ENCODE measurements at regions not wholly inside any gene's neighbourhood (a gene's known extent, or its start where the extent isn't known, plus 50 kb on each side); places are given as distances from the start of the nearest gene placed in this dataset.

DNA sequence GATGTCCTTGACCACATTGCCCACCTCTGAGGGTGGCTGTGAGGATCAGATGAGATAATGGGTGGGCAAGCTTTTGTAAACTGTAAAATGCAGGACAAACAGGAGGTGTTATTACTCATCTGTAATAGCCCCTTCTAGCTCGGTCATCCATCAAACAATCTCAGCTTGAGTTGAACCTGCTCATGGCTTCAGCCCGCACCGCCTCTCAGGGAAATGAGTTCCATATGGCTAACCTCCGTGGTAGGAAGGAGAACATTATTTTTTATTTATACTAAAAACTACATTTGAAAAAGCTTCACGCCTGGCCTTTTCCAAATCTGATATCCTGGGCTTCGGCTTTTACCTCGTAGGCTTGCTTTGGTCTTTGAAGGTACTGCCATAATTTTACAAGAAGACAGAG, 116.2 kb upstream of the USP24 start:
- intact Hi-C loops (cut with micrococcal nuclease; ENCODE audit: unreplicated experiment): no loop called here
- Mint-ChIP-seq H3K4me3 (ENCODE audit: low read depth, unreplicated experiment) (no peak overlapping the region), H3K4me1 (ENCODE audit: low read depth, unreplicated experiment) (no peaks in the 10 kb centered on the region), H3K27me3 (ENCODE audit: unreplicated experiment) (peaks cover 8% of the 10 kb centered on the region), H3K27ac (ENCODE audit: unreplicated experiment) (no peak overlapping the region), H3K36me3 (ENCODE audit: insufficient read depth, unreplicated experiment) (no peaks in the 10 kb centered on the region), H3K9me3 (ENCODE audit: low read depth, unreplicated experiment) (no peaks in the 10 kb centered on the region)
- no TSS peak for BruUV-seq (replicated peaks)
- CTCF ChIA-PET: no interaction called here
- TF ChIP-seq, protein P1, sequence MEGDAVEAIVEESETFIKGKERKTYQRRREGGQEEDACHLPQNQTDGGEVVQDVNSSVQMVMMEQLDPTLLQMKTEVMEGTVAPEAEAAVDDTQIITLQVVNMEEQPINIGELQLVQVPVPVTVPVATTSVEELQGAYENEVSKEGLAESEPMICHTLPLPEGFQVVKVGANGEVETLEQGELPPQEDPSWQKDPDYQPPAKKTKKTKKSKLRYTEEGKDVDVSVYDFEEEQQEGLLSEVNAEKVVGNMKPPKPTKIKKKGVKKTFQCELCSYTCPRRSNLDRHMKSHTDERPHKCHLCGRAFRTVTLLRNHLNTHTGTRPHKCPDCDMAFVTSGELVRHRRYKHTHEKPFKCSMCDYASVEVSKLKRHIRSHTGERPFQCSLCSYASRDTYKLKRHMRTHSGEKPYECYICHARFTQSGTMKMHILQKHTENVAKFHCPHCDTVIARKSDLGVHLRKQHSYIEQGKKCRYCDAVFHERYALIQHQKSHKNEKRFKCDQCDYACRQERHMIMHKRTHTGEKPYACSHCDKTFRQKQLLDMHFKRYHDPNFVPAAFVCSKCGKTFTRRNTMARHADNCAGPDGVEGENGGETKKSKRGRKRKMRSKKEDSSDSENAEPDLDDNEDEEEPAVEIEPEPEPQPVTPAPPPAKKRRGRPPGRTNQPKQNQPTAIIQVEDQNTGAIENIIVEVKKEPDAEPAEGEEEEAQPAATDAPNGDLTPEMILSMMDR (IDR thresholded peaks at IDR 0.05; ENCODE audit: unreplicated experiment): no peak
- no peak for DNase-seq

DNA sequence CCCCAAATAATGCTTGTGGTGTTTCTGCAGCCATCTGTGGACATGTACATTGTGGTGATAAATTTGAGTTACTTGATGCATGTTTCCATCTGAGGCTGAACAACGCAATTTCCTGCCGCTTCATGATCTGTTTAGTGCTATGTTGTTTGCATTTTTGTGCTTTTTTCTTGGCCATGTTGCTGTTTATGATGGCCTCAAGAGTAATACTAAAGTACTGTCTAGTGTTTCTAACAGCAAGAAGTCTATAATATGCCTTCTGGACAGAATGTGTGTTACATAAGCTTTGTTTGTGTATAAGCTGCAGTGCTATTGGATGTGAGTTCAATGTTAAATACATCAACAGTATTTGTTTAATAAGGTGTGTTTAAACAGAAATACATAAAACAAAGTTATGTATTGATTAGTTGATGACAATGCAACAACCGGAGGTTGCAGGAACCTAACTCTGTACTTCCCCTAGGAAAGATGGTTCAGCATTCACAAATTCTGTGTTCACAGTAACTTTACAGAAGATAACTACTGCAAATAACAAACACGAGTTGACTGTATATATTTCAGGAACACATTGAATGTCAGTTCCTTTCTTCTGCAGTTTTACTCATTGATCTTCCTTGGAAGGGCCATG, 114.8 kb upstream of the USP24 start:
- Mint-ChIP-seq H3K4me1 (ENCODE audit: low read depth, unreplicated experiment) (no peaks in the 10 kb centered on the region), H3K27ac (ENCODE audit: unreplicated experiment) (no peak overlapping the region), H3K4me3 (ENCODE audit: low read depth, unreplicated experiment) (no peak overlapping the region), H3K27me3 (ENCODE audit: unreplicated experiment) (peaks cover 5% of the 10 kb centered on the region), H3K36me3 (ENCODE audit: insufficient read depth, unreplicated experiment) (no peaks in the 10 kb centered on the region), H3K9me3 (ENCODE audit: low read depth, unreplicated experiment) (no peaks in the 10 kb centered on the region)
- DNase-seq: no peak
- intact Hi-C loops (cut with micrococcal nuclease; ENCODE audit: unreplicated experiment): no loop called here
- CTCF ChIA-PET: no interaction called here
- no TSS peak for BruUV-seq (replicated peaks)
- TF ChIP-seq, protein P1 (IDR thresholded peaks at IDR 0.05; ENCODE audit: unreplicated experiment): no peak

DNA sequence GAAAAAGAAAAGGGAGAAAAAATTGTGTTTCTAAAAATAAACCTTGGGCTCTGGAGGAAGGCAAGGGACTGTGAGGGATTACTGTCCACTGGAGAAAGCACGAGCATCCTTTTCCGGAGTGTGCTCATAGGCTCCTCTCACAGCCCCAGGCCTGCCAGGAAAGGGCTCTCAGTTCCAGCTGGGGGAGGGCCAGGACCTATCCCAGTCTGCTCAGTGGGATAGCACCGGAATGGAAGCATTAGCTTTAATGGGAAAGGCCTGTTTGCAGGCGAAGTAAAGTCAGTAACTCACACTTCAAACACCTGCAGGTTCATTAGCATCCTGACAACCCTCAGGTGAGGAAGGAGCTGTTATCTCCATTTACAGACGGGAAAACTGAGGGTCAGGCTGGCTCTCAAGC, 113.9 kb upstream of the USP24 start:
- Mint-ChIP-seq H3K36me3 (ENCODE audit: insufficient read depth, unreplicated experiment) (no peaks in the 10 kb centered on the region), H3K27me3 (ENCODE audit: unreplicated experiment) (no peaks in the 10 kb centered on the region), H3K9me3 (ENCODE audit: low read depth, unreplicated experiment) (no peaks in the 10 kb centered on the region), H3K27ac (ENCODE audit: unreplicated experiment) (no peak overlapping the region), H3K4me1 (ENCODE audit: low read depth, unreplicated experiment) (no peaks in the 10 kb centered on the region), H3K4me3 (ENCODE audit: low read depth, unreplicated experiment) (no peak overlapping the region)
- BruUV-seq (replicated peaks): no TSS peak
- intact Hi-C loops (cut with micrococcal nuclease; ENCODE audit: unreplicated experiment): no loop called here
- TF ChIP-seq, protein P1 (IDR thresholded peaks at IDR 0.05; ENCODE audit: unreplicated experiment): no peak
- CTCF ChIA-PET: no interaction called here
- no peak for DNase-seq

DNA sequence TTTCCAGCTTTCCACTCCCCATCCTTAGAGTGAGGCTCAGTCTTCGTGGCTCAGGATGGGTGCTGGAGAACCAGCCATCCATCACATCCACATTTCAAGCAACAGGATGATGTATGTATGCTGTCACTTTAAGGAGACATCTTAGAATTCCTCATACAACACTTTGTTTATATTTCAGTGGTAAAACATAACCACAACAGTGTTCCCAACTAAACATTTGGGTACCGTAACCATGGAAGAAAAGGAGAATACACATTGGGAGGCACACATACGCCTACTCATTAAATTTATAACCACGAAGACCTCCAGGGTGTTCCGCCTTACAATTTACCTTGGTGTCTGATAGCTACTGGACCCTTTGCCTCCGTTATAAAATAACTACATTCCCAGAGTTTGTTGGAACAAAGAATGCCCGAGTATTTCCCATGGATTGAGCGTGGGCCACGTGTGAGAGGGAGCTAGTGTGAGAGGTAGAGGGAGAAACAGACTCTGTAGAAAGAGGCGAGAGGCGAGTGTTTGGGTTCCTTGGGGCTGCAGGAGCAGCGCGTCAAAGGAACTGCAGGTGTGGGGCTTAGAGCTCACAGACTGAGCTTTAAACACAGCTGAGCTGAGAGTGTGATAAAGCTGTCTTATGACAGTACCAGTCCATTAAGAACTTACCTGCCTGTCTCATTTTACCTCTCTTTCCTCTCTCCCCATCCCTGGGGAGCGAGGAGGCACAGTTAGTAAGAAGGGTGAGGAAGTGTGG, 111.5 kb upstream of the USP24 start:
- intact Hi-C loops (cut with micrococcal nuclease; ENCODE audit: unreplicated experiment): no loop called here
- BruUV-seq (replicated peaks): no TSS peak
- H3K27ac Mint-ChIP-seq (ENCODE audit: unreplicated experiment): no peak overlapping the region
- no peaks in the 10 kb centered on the region for H3K9me3 Mint-ChIP-seq (ENCODE audit: low read depth, unreplicated experiment)
- no peak overlapping the region for H3K4me3 Mint-ChIP-seq (ENCODE audit: low read depth, unreplicated experiment)
- no peaks in the 10 kb centered on the region for H3K27me3 Mint-ChIP-seq (ENCODE audit: unreplicated experiment)
- H3K4me1 Mint-ChIP-seq (ENCODE audit: low read depth, unreplicated experiment): peaks cover 8% of the 10 kb centered on the region
- TF ChIP-seq, protein P1 (IDR thresholded peaks at IDR 0.05; ENCODE audit: unreplicated experiment): no peak
- H3K36me3 Mint-ChIP-seq (ENCODE audit: insufficient read depth, unreplicated experiment): no peaks in the 10 kb centered on the region
- no peak for DNase-seq
- CTCF ChIA-PET: no interaction called here

All from Calu3 (cell line).